ENCODE measurements at regions not wholly inside any gene's neighbourhood (a gene's known extent, or its start where the extent isn't known, plus 50 kb on each side); places are given as distances from the start of the nearest gene placed in this dataset.

DNA sequence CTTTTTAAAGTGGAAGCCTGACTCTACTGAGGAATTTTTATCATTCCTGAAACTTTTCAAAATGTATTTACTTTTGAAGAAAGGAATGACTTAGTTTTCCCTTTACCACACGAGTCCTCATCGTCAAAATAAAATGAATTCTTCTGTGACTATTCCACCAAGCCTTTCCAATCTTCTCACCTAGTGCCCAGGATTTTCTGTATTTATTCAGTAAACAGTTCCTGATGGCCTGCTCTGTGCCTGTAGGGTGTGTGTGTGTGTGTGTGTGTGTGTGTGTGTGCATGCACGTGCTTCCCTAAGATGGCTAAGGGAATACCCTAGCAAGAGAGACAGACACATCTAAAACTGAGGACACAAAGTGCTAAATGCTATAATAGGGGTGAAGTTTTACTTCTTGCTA lies 395.0 kb upstream of the USP24 start:
- TF ChIP-seq POLR2A (IDR thresholded peaks at IDR 0.05; ENCODE audit: low read length) (no peak), GATA1 (IDR thresholded peaks at IDR 0.05; ENCODE audit: low read depth, low read length) (no peak)

All from erythroblast (primary cell).